ENCODE measurements at regions not wholly inside any gene's neighbourhood (a gene's known extent, or its start where the extent isn't known, plus 50 kb on each side); places are given as distances from the start of the nearest gene placed in this dataset.

DNA sequence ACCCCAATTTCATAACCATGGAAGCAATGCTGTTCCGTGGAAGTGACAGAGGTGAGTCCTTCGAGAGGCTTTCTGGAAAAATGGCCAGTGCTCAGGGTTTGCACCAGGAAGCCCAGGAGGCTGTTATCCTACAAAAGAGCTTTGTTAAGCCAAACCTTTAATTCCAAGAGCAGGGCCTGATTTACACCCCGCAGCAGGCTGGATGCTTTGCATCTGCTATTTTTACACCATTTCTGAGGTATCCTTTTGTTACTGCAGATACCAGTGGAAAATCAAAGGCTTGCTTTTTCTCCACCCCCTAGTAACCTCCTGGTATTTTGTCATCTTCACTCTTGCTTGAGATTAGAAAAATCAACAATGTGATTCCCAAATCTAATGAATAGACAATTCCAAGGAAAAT, 380.6 kb downstream of the SOX11 start:
- DNase-seq = no peak
- Histone ChIP-seq H3K9me3 (no peaks in the 10 kb centered on the region), H3K4me1 (no peaks in the 10 kb centered on the region), H3K27me3 (replicated peaks in 1 of 7) (no peaks in the 10 kb centered on the region), H3K4me3 (no peak overlapping the region), H3K36me3 (no peaks in the 10 kb centered on the region), H3K27ac (no peak overlapping the region)
- TF ChIP-seq POLR2A (IDR thresholded peaks at IDR 0.05) (no peak), POLR2AphosphoS5 (IDR thresholded peaks at IDR 0.05) (no peak)
- intact Hi-C loops (cut with DNase I; ENCODE audit: low total_unique reads) = no loop called here
- 56 to 78% (median 65%) methylated on average over 3 of the region's 3 CpGs for WGBS, 5 donors

DNA sequence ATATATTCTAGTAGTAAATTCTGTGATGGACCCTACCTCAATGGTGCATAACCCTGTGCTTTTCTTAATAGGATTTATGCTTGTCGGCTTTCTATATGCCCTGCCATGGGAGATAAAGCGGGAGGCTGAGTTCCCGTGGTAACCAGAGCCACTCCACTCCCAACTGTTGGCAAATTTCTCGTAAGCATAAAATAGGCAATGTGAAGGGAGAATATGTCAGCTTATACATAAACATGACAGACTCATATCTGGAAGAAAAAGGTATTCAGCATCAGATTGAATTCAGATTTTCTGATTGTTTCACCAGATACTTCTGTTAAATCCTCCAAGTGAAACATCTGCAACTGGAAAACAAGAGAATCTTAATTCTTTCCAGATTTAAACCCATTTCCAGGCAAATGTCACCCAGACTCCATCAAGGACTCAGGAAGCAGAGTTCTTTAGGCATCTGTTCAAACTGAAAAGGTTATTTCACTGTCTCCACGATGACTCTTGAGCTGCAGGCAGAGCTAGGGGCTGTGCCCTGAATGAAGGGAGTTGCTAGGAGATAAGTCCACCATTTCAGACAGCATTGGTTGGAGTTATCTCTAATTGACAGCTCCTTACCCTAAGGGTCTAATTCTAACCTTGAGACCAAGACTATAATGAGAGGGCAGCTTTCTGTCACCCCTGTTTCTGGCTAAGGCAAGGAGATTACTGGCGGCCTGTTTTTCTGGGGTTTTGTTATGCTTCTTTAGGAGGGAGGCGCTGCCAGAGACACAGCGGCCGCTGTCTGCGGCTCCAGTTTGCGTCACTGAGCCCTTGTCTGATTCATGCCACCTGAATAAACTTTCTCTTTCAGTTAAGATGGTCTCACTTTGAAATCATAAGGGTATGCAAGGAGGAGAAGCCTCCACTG, 381.3 kb downstream of the SOX11 start:
- Histone ChIP-seq H3K4me1 (no peaks in the 10 kb centered on the region), H3K27ac (no peak overlapping the region), H3K36me3 (no peaks in the 10 kb centered on the region), H3K9me3 (no peaks in the 10 kb centered on the region), H3K27me3 (replicated peaks in 1 of 7) (no peaks in the 10 kb centered on the region), H3K4me3 (no peak overlapping the region)
- intact Hi-C loops (cut with DNase I; ENCODE audit: low total_unique reads) = no loop called here
- WGBS, 5 donors = 48 to 64% (median 58%) methylated on average over 11 of the region's 11 CpGs
- DNase-seq = no peak
- TF ChIP-seq POLR2A (IDR thresholded peaks at IDR 0.05) (no peak), POLR2AphosphoS5 (IDR thresholded peaks at IDR 0.05) (no peak), CTCF (IDR thresholded peaks at IDR 0.05 in 8 of 11, conservative IDR thresholded peaks at IDR 0.05 in 3 of 11) (no peak)

DNA sequence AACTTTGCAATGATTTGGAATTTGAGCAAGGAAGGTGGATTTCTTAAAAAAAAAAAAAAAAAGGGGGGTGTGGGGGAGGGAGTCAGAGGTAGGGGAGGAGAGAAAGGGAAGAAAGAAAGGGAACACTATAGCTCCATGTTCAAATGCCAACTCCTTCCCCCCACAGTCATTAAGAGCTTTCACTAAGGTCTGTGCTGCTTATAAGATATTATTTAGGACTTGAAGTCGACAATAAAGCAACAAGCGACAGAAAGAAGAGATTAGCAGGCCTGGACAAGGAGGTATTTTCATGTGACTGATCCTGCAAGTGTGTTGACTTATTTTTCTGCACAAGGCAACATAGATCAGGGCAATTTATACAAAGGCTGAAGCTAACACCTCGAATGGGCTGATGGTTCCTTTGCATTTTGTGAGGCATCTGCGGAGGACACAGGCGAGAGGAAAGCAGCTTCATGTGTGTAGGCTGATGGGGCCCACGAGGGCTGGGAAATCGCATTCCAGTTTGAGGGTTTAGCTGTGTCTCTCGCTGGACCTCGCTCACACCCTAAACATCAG, 382.0 kb downstream of the SOX11 start:
- H3K4me1 ChIP-seq = no peaks in the 10 kb centered on the region
- WGBS, 5 donors = 68 to 80% (median 73%) methylated on average over 9 of the region's 9 CpGs
- no peak overlapping the region for H3K27ac ChIP-seq
- no peaks in the 10 kb centered on the region for H3K36me3 ChIP-seq
- DNase-seq = no peak
- TF ChIP-seq POLR2A (IDR thresholded peaks at IDR 0.05) = no peak
- TF ChIP-seq CTCF (IDR thresholded peaks at IDR 0.05 in 8 of 11, conservative IDR thresholded peaks at IDR 0.05 in 3 of 11) = no peak
- TF ChIP-seq POLR2AphosphoS5 (IDR thresholded peaks at IDR 0.05) = no peak
- no peaks in the 10 kb centered on the region for H3K9me3 ChIP-seq
- no peaks in the 10 kb centered on the region for H3K27me3 ChIP-seq (replicated peaks in 1 of 7)
- intact Hi-C loops (cut with DNase I; ENCODE audit: low total_unique reads) = no loop called here
- H3K4me3 ChIP-seq = no peak overlapping the region

- Histone ChIP-seq H3K27me3 (replicated peaks in 1 of 7) (no peaks in the 10 kb centered on the region), H3K36me3 (no peaks in the 10 kb centered on the region), H3K4me1 (no peaks in the 10 kb centered on the region), H3K27ac (no peak overlapping the region), H3K4me3 (no peak overlapping the region), H3K9me3 (no peaks in the 10 kb centered on the region)
- intact Hi-C loops (cut with DNase I; ENCODE audit: low total_unique reads) = no loop called here
- DNase-seq = no peak
- TF ChIP-seq POLR2AphosphoS5 (IDR thresholded peaks at IDR 0.05) = no peak
- TF ChIP-seq CTCF (IDR thresholded peaks at IDR 0.05 in 8 of 11, conservative IDR thresholded peaks at IDR 0.05 in 3 of 11) = no peak
- TF ChIP-seq POLR2A (IDR thresholded peaks at IDR 0.05) = no peak
- 66 to 86% (median 75%) methylated on average over 2 of the region's 2 CpGs for WGBS, 5 donors
Measured at GRCh38 chr2:6077585-6077984, 385.4 kb downstream of the SOX11 start.

All from spleen (tissue), 11 donors.